H1 (cell line): ENCODE measurements at regions not wholly inside any gene's neighbourhood (a gene's known extent, or its start where the extent isn't known, plus 50 kb on each side); places are given as distances from the start of the nearest gene placed in this dataset.

Experiments used
- ASH2L ChIP-seq: fragments of 200-600, 300-600 bp; sonication (generic); IDR thresholded peaks from one replicate; pipeline ENCODE4 v1.7.1; 2017; ENCODE audit warnings: low read length
- EZH2 ChIP-seq: fragments of 200-600 bp; sonication (generic); IDR thresholded peaks from 2 replicates; pipeline ENCODE4 v1.7.1; 2012; ENCODE audit warnings: low read depth, mild to moderate bottlenecking, moderate library complexity, low read length, inconsistent platforms; ENCODE audit not compliant: severe bottlenecking
- GABPA ChIP-seq: IDR thresholded peaks from 2 replicates; pipeline ENCODE4 v1.6.1; 2011; ENCODE audit warnings: mild to moderate bottlenecking, low read length, moderate library complexity, borderline replicate concordance; ENCODE audit not compliant: insufficient read depth
- MAFK ChIP-seq: IDR thresholded peaks from 2 replicates; pipeline ENCODE4 v1.6.1; 2012; ENCODE audit warnings: low read depth, mild to moderate bottlenecking, improper control_type of control experiment, low read length
- RNF2 ChIP-seq: fragments of 200-900, 300-1000 bp; sonication (generic); IDR thresholded peaks from 2 replicates; pipeline ENCODE4 v1.7.1; 2016; ENCODE audit warnings: borderline replicate concordance, low read depth, mild to moderate bottlenecking, antibody characterized with exemption, low read length; ENCODE audit not compliant: poor library complexity, severe bottlenecking; ENCODE audit errors: missing control alignments
- RXRA ChIP-seq: IDR thresholded peaks from 2 replicates; pipeline ENCODE4 v1.6.1; 2011; ENCODE audit warnings: low read depth, mild to moderate bottlenecking, low read length, moderate library complexity; ENCODE audit not compliant: insufficient read depth
- SRF ChIP-seq: IDR thresholded peaks from 2 replicates; pipeline ENCODE4 v1.6.1; 2011; ENCODE audit warnings: mild to moderate bottlenecking, low read depth, low read length, moderate library complexity
- TF ChIP-seq, protein P1 (sequence below): IDR thresholded peaks from 2 replicates; pipeline ENCODE4 v1.6.1; 2012; ENCODE audit warnings: inconsistent platforms

DNA sequence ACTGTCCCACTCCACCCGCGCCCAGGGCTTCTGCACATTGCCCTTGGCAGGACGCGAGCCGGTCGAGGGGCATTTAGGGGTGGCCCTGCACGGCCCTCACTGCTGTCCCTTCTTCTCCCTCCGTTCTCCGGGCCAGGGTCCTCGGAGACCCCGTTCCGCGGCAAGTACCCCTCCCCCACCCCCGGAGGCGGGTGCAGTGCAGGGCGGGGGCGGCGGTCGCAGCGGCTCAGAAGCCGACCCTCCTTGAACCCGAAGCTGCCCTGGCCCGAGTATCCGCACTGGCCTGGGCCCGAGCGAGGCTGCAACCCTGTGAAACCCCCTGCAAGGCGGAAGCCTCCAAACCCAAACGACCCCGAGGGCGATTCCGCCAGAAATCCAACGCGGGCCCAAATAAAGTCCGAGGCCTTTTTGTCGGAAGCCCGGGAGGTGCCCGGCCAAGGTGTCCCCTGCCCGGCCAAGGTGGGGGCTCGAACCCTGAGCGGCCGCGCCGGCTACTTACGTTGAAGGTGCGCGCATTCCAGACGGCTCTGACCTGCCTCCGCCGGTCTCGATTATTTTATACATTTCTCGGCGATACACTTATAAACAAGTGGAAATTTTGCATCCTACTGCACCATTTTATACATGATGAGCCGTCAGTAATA lies 53.1 kb upstream of the TMEM33 start (continued):
- no peak for TF ChIP-seq RXRA
- peak; percentile 85 for TF ChIP-seq RNF2
- TF ChIP-seq MAFK, result no peak
- TF ChIP-seq GABPA, result no peak
- TF ChIP-seq ASH2L, result peak; percentile 67
- TF ChIP-seq SRF, result no peak
- TF ChIP-seq, protein P1, sequence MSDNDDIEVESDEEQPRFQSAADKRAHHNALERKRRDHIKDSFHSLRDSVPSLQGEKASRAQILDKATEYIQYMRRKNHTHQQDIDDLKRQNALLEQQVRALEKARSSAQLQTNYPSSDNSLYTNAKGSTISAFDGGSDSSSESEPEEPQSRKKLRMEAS, result no peak
- peak; percentile 89 for TF ChIP-seq EZH2
- TF ChIP-seq, all 59 proteins: peak for 6
